HG03457 (cell line): ENCODE measurements at regions not wholly inside any gene's neighbourhood (a gene's known extent, or its start where the extent isn't known, plus 50 kb on each side); places are given as distances from the start of the nearest gene placed in this dataset.
"Not testable (repeated sequence)": the region's sequence is repeated elsewhere in the genome, so short reads cannot be mapped to it uniquely, and the experiment has no call there.

Experiments used
- ATAC-seq: cut with Tn5 transposase; IDR thresholded peaks from one replicate; pipeline ENCODE4 v1.9.1; 2021; ENCODE audit warnings: moderate number of reproducible peaks; ENCODE audit not compliant: unreplicated experiment

GRCh38 chr1:72462186-72462905, 180.0 kb upstream of the NEGR1 start:
- ATAC-seq = no peak

- no peak for ATAC-seq
Observed at GRCh38 chr1:72442262-72442661, 159.9 kb upstream of the NEGR1 start.

GRCh38 chr1:72439036-72439435, 156.7 kb upstream of the NEGR1 start:
- no peak for ATAC-seq

- no peak for ATAC-seq
Observed at GRCh38 chr1:72438270-72438669, 155.9 kb upstream of the NEGR1 start.

GRCh38 chr1:72435025-72435424, 152.7 kb upstream of the NEGR1 start:
- peak; percentile 65 for ATAC-seq

- no peak for ATAC-seq
Observed at GRCh38 chr1:72434070-72434469, 151.7 kb upstream of the NEGR1 start.

- ATAC-seq = peak; percentile 62
Observed at GRCh38 chr1:72433591-72433990, 151.3 kb upstream of the NEGR1 start.

- ATAC-seq = no peak
Observed at GRCh38 chr1:72432645-72433267, 150.4 kb upstream of the NEGR1 start.

GRCh38 chr1:72431810-72432209, 149.5 kb upstream of the NEGR1 start:
- ATAC-seq = no peak

- not testable (repeated sequence) for ATAC-seq
Observed at GRCh38 chr1:72428276-72428675, 145.9 kb upstream of the NEGR1 start.

- ATAC-seq = no peak
Observed at GRCh38 chr1:72419229-72419628, 136.9 kb upstream of the NEGR1 start.

- ATAC-seq = no peak
Observed at GRCh38 chr1:72412286-72412685, 129.9 kb upstream of the NEGR1 start.

- no peak for ATAC-seq
Observed at GRCh38 chr1:72399807-72400206, 117.5 kb upstream of the NEGR1 start.

- no peak for ATAC-seq
Observed at GRCh38 chr1:72397786-72398185, 115.4 kb upstream of the NEGR1 start.

- no peak for ATAC-seq
Observed at GRCh38 chr1:72394457-72394856, 112.1 kb upstream of the NEGR1 start.

GRCh38 chr1:72379072-72379471, 96.7 kb upstream of the NEGR1 start:
- no peak for ATAC-seq

GRCh38 chr1:72375226-72375625, 92.9 kb upstream of the NEGR1 start:
- ATAC-seq = no peak

- no peak for ATAC-seq
Observed at GRCh38 chr1:72371259-72372035, 89.1 kb upstream of the NEGR1 start.

- ATAC-seq = not testable (repeated sequence)
Observed at GRCh38 chr1:72370836-72371235, 88.5 kb upstream of the NEGR1 start.

GRCh38 chr1:72369069-72369757, 86.9 kb upstream of the NEGR1 start:
- no peak for ATAC-seq

- no peak for ATAC-seq
Observed at GRCh38 chr1:72366466-72366865, 84.1 kb upstream of the NEGR1 start.
